Right renal cortex interstitium (tissue), 3 donors: ENCODE measurements at regions not wholly inside any gene's neighbourhood (a gene's known extent, or its start where the extent isn't known, plus 50 kb on each side); places are given as distances from the start of the nearest gene placed in this dataset.

Experiments used
- DNase-seq, 3 donors: peaks; one replicate each; pipeline ENCODE4 v3.0.0-alpha.2; 2013; ENCODE audit warnings: low read depth in 3 of 3, low spot score in 2 of 3

DNA sequence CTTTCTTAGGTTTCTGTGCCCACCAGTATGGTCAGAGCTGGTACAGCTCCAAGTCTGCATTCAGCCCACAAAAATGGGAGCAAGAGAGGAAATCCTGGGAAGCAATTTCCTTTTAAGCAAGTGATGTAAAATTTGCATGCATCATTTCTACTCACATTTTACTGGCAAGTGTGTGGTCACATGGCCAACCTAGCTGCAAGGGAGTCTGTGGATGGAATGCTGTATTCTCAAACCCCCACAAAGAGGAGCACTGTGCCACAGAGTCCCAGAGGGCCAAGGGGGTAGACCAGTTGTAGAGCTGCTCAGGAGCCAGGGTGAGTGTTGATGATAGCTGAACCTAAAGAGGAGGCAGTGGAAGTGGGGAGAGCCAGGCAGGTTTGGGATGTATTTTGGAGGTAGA is 154.3 kb upstream of the SPRY4 start:
- no peak for DNase-seq

- DNase-seq, result no peak
These were observed 153.3 kb upstream of the SPRY4 start for GRCh38 chr5:142478113-142478512.

DNA sequence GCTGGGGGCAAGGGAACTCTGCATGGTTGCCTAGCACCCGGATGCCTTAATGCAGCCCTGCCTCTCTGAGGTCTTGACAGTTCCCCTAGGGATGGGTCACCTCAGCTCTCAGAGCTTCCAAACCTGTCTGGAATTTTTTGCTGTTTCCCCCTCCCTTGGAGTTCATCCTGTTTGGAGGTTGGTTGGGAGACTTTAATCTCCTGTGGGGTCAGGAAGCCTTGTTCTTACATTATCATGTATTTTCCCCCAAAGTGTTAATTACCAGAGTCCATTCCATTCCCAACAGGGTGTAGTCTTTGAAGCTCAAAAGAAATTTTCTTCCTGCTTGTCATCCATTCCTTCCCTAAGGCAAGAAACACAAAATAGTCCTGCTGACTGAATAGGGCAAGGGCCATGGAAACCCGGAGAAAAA is 150.3 kb upstream of the SPRY4 start:
- DNase-seq, result no peak

DNA sequence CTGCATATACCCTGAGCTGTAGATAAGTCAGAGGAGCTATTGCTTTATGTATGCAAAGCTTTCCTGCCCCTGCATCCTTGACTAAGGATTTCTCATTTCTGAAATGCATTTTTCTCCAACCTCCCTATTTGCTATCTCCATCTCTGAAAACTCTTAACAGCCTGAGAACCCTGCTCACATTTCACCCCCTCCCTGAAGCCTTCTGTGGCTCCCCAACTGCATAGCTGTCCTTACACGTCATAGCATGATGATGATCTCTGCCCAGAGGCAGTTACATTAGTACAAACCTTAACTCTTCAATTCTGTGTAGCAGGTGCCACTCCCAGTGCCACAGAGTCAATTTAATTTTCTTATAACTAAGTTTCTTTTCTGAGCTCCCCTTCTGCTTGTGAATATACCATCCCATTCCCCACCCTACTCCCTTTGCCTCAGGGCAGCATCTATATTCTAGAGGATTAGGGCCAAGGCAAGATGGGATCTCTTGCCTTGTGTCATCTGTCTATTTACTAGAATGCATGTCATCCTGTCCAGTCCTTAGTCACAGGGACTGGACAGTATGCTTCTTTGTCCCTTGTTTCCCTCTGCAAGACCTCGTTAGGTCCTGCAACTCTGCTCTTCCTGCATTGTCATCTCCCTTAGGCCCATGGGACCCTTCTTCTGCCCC is 149.7 kb upstream of the SPRY4 start:
- DNase-seq, result no peak

GRCh38 chr5:142473038-142473437 is 148.2 kb upstream of the SPRY4 start:
- DNase-seq, result no peak

GRCh38 chr5:142472306-142472951 is 147.6 kb upstream of the SPRY4 start:
- DNase-seq, result no peak

DNA sequence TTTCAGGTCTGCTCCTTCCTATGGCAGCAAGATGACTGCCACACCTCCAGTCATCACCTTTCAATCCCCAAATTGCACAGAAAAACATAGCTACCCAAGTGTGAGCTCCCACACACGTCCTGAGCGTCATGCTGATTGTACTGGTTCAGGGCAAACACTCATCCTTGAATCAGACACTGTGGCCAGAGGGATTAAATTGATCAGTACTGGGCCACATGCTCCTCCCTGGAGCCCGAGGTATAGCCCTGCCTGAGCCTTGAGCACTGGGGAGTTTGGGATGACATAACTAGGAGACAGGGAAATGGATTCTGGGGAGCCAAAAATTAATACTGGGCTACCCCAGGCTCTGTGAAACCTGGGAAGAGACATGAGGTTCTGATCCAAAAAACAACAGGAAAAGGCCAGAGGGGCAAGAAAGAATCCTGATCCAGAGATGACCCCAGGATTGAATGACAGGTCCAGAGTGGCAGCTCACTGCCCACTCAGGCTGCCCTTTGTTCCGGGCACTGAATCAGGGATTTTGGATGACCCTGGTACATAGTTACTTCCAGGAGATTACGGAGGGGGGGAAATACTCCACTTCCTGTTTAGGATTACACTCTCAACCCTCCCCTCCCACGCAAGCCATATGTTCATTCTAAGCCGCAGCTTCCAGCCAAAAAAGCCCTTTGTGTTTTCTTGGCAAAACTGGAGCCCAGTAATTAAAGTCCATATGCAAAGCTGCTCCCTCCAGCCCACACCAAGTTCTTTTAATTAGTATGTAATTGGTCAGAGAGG is 141.6 kb upstream of the SPRY4 start:
- DNase-seq, result no peak

GRCh38 chr5:142465476-142465875 is 140.7 kb upstream of the SPRY4 start:
- no peak for DNase-seq

DNA sequence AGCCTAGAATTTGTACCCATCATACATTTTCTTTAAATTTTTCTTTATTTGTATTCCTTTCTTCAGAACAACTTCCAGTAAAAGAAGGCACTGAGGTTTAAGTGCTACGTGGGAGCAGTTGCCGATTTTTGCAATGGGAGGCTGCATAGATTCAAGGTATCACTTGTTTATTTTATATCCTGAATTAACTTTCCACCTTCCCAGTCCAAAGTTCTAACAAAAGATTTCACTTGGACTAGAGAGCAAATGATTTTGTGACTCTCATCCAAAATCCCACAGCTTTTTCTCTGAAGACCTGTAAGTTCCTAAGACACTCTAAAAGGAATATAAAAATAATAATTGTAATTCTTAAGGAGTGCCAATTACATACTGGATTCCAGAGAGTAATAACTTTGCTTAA is 139.1 kb upstream of the SPRY4 start:
- DNase-seq, result no peak

DNA sequence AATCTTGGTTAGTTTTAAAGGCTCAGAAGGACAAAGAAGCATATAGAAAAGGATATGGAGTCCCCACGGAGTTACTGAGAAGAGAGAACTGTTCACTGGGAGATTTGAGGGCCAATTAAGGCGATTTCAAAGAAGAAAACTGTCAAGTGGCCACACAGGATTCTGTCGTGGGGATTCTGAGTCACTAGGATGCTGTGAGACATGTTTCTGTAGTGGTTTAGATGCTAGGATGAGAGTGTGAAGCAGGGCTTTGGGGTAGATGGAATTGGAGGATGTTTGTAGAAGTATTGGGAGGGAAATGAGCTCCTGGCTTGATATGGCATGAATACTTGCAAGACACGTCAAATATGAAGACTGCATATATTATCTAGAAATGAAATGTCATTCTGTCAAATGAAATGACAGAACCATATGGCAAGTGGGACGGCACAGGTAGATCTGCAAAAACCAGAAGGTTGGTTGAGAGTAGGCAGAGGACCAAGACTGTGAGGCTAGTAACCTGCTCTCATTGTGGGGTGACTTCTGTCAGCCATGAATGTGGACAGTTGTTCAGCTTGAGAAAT is 136.3 kb upstream of the SPRY4 start:
- DNase-seq, result no peak

- DNase-seq, result no peak
These were observed 134.4 kb upstream of the SPRY4 start for GRCh38 chr5:142459209-142459608.

DNA sequence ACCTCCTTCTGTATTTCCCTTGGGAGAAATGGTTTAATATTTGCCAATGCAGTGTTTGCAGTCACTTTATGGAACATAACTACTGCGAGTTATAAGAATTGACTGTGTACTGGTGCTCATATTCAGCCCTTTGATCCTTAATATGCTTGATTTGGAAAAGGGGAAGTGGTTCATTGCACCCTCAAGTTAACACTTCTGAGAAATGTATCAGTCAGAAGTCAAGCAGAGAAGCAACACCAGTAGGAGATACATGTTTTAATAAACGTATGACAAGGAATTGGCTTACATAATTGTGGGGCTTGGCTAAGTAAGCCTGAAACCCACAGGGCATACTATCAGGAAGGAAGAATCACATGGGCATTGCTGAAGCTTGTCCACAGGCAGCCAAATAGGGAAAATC is 131.0 kb upstream of the SPRY4 start:
- DNase-seq, result no peak

DNA sequence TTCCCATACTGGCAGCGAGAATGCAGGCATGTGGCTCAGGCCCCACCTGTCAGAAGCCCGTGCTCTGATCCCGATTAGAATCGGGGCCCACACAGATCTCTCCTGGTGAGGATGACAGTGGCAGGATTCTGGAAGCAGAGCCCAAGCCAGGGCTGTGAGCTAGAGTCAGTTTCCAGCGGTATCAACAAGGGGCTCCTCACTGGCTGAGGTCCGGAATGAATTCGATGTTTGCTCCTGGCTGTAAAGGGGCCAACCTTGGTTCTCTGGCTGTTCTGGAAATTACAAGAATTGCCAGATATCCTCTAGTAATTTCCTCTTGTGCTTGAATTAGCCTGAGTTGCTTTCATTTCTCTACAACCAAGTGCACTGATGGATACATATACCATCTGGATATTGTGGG is 129.1 kb upstream of the SPRY4 start:
- no peak for DNase-seq

DNA sequence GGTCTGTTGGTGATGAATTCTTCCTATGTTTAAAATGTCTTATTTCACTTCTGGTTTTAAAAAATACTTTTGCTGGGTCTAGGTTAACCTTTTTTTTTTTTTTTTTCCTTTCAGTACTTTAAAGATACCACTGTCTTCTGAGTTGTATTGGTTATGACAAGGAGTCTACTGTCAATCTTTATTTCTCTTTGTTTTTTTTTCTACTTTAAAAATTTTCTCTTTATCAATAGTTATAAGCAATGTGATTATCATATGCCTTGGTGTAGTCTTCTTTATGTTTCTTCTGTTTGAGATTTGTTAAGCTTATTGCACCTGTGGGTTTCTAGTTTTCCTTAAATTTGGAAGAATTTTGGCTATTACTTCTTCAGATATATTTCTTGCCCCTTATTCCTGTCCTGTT is 125.6 kb upstream of the SPRY4 start:
- DNase-seq, result no peak

DNA sequence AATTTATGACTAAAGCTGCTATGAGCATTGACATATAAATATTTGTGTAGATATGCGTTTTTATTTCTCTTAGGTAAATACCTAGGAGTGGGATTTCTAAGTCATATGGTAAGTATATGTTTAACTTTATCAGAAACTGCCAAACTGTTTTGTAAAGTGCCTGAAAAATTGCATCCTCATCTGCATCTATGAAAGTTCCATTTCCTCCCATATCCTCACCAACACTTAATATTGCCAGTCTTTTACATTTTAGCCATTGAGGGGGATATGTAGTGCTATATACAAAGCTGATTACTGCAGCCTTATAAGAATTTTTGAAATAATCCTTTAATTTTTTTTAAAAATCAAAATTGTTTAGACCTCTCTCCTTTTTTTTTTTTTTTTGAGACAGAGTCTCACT is 123.1 kb upstream of the SPRY4 start:
- DNase-seq, result no peak

DNA sequence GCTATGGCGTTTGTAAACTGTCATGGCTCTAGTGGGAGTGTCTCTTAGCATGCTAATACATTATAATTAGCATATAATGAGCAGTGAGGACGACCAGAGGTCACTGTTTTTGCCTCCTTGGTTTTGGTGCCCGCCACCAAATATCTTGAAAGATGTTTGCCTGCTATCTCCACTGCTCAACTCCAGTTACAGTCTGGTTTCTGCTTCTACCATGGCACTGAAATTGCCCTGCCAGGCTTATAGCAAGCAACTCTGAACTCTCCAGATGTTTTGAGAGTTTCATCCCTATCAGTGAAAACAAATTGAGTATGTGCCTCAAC is 122.1 kb upstream of the SPRY4 start:
- no peak for DNase-seq

GRCh38 chr5:142446131-142446959 is 121.5 kb upstream of the SPRY4 start:
- DNase-seq, result no peak

- no peak for DNase-seq
These were observed 120.4 kb upstream of the SPRY4 start for GRCh38 chr5:142445266-142445665.

GRCh38 chr5:142441616-142442015 is 116.8 kb upstream of the SPRY4 start:
- no peak for DNase-seq

- DNase-seq, result no peak
These were observed 114.5 kb upstream of the SPRY4 start for GRCh38 chr5:142439207-142439860.
